OCI-LY3 (cell line): ENCODE measurements at regions not wholly inside any gene's neighbourhood (a gene's known extent, or its start where the extent isn't known, plus 50 kb on each side); places are given as distances from the start of the nearest gene placed in this dataset.

Experiments
- EZH2phosphoT487 ChIP-seq: fragments of 200-600 bp; shearing (Covaris generic); IDR thresholded peaks from 2 replicates; pipeline ENCODE4 v1.6.1; 2018; ENCODE audit warnings: antibody characterized with exemption, mixed run types, low read depth
- TF ChIP-seq, protein P1 (sequence below): fragments of 200-600, 300-600 bp; sonication (generic); IDR thresholded peaks from 2 replicates; pipeline ENCODE4 v1.5.1; 2014; ENCODE audit warnings: antibody characterized with exemption, low read length, low read depth

DNA sequence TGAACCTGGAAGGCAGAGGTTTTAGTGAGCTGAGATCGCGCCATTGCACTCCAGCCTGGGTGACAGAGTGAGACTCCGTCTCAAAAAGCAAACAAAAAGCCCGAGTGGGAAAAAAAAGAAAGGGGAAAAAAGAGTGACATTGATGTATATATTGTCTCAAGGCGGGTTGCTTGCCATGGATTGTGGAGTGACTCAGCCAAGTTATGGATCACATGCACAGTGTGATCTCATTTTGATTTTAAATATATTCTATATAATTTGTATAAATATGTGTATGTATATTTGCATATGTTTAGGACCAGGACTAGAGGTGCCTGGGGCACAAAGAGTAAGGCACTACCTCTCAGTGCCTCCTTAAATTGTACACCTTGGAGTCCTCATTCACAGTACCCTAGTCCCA is 116.2 kb upstream of the RASSF8 start:
- TF ChIP-seq, protein P1, sequence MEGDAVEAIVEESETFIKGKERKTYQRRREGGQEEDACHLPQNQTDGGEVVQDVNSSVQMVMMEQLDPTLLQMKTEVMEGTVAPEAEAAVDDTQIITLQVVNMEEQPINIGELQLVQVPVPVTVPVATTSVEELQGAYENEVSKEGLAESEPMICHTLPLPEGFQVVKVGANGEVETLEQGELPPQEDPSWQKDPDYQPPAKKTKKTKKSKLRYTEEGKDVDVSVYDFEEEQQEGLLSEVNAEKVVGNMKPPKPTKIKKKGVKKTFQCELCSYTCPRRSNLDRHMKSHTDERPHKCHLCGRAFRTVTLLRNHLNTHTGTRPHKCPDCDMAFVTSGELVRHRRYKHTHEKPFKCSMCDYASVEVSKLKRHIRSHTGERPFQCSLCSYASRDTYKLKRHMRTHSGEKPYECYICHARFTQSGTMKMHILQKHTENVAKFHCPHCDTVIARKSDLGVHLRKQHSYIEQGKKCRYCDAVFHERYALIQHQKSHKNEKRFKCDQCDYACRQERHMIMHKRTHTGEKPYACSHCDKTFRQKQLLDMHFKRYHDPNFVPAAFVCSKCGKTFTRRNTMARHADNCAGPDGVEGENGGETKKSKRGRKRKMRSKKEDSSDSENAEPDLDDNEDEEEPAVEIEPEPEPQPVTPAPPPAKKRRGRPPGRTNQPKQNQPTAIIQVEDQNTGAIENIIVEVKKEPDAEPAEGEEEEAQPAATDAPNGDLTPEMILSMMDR, result no peak
- no peak for TF ChIP-seq EZH2phosphoT487
